ENCODE measurements at regions not wholly inside any gene's neighbourhood (a gene's known extent, or its start where the extent isn't known, plus 50 kb on each side); places are given as distances from the start of the nearest gene placed in this dataset.

- H3K27me3 Mint-ChIP-seq (ENCODE audit: low read depth) = peaks cover 10% of the 10 kb centered on the region
- no peaks in the 10 kb centered on the region for H3K9me3 Mint-ChIP-seq
- no peaks in the 10 kb centered on the region for H3K4me1 Mint-ChIP-seq (ENCODE audit: low read depth)
- no peak overlapping the region for H3K4me3 Mint-ChIP-seq
- no peaks in the 10 kb centered on the region for H3K36me3 Mint-ChIP-seq (ENCODE audit: low read depth)
- H3K27ac Mint-ChIP-seq = no peak overlapping the region
Measured at GRCh38 chr2:216971593-216971992, 111.7 kb upstream of the TNP1 start.

GRCh38 chr2:216970359-216970915 lies 110.6 kb upstream of the TNP1 start:
- Mint-ChIP-seq H3K4me1 (ENCODE audit: low read depth) (no peaks in the 10 kb centered on the region), H3K9me3 (no peaks in the 10 kb centered on the region), H3K27me3 (ENCODE audit: low read depth) (peaks cover 14% of the 10 kb centered on the region)

GRCh38 chr2:216967889-216968288 lies 108.0 kb upstream of the TNP1 start:
- Mint-ChIP-seq H3K36me3 (ENCODE audit: low read depth) (no peaks in the 10 kb centered on the region), H3K4me1 (ENCODE audit: low read depth) (no peaks in the 10 kb centered on the region), H3K9me3 (no peaks in the 10 kb centered on the region), H3K27ac (no peak overlapping the region), H3K4me3 (no peak overlapping the region), H3K27me3 (ENCODE audit: low read depth) (peaks cover 14% of the 10 kb centered on the region)

More at GRCh38 chr2:216970359-216970915, 110.6 kb upstream of the TNP1 start:
- Mint-ChIP-seq H3K4me3 (no peak overlapping the region), H3K36me3 (ENCODE audit: low read depth) (no peaks in the 10 kb centered on the region), H3K27ac (no peak overlapping the region)

GRCh38 chr2:216960671-216961268 lies 100.9 kb upstream of the TNP1 start:
- peaks cover 2% of the 10 kb centered on the region for H3K27me3 Mint-ChIP-seq (ENCODE audit: low read depth)
- no peak overlapping the region for H3K27ac Mint-ChIP-seq
- no peaks in the 10 kb centered on the region for H3K4me1 Mint-ChIP-seq (ENCODE audit: low read depth)
- H3K9me3 Mint-ChIP-seq = no peaks in the 10 kb centered on the region
- H3K36me3 Mint-ChIP-seq (ENCODE audit: low read depth) = no peaks in the 10 kb centered on the region
- no peak overlapping the region for H3K4me3 Mint-ChIP-seq

- Mint-ChIP-seq H3K27me3 (ENCODE audit: low read depth) (peaks cover 3% of the 10 kb centered on the region), H3K36me3 (ENCODE audit: low read depth) (no peaks in the 10 kb centered on the region), H3K4me3 (no peak overlapping the region), H3K9me3 (peaks cover 3% of the 10 kb centered on the region), H3K27ac (no peak overlapping the region), H3K4me1 (ENCODE audit: low read depth) (no peaks in the 10 kb centered on the region)
Measured at GRCh38 chr2:216959433-216959832, 99.6 kb upstream of the TNP1 start.

GRCh38 chr2:216956820-216957493 lies 97.1 kb upstream of the TNP1 start:
- Mint-ChIP-seq H3K36me3 (ENCODE audit: low read depth) (no peaks in the 10 kb centered on the region), H3K27me3 (ENCODE audit: low read depth) (peaks cover 15% of the 10 kb centered on the region), H3K4me3 (no peak overlapping the region), H3K27ac (no peak overlapping the region), H3K4me1 (ENCODE audit: low read depth) (no peaks in the 10 kb centered on the region), H3K9me3 (peaks cover 23% of the 10 kb centered on the region)

GRCh38 chr2:216951171-216951570 lies 91.3 kb upstream of the TNP1 start:
- Mint-ChIP-seq H3K4me3 (no peak overlapping the region), H3K27ac (no peak overlapping the region), H3K9me3 (peaks cover 23% of the 10 kb centered on the region), H3K27me3 (ENCODE audit: low read depth) (peaks cover 15% of the 10 kb centered on the region), H3K36me3 (ENCODE audit: low read depth) (no peaks in the 10 kb centered on the region), H3K4me1 (ENCODE audit: low read depth) (no peaks in the 10 kb centered on the region)

GRCh38 chr2:216950547-216950946 lies 90.7 kb upstream of the TNP1 start:
- Mint-ChIP-seq H3K27ac (no peak overlapping the region), H3K4me3 (no peak overlapping the region), H3K9me3 (peaks cover 23% of the 10 kb centered on the region), H3K4me1 (ENCODE audit: low read depth) (no peaks in the 10 kb centered on the region), H3K27me3 (ENCODE audit: low read depth) (peaks cover 15% of the 10 kb centered on the region), H3K36me3 (ENCODE audit: low read depth) (no peaks in the 10 kb centered on the region)

GRCh38 chr2:216949700-216950413 lies 90.0 kb upstream of the TNP1 start:
- Mint-ChIP-seq H3K4me3 (no peak overlapping the region), H3K27ac (no peak overlapping the region), H3K9me3 (peaks cover 23% of the 10 kb centered on the region), H3K4me1 (ENCODE audit: low read depth) (no peaks in the 10 kb centered on the region), H3K36me3 (ENCODE audit: low read depth) (no peaks in the 10 kb centered on the region), H3K27me3 (ENCODE audit: low read depth) (peaks cover 15% of the 10 kb centered on the region)

GRCh38 chr2:216947055-216947454 lies 87.2 kb upstream of the TNP1 start:
- Mint-ChIP-seq H3K9me3 (peaks cover 5% of the 10 kb centered on the region), H3K36me3 (ENCODE audit: low read depth) (no peaks in the 10 kb centered on the region), H3K27me3 (ENCODE audit: low read depth) (peaks cover under 1% of the 10 kb centered on the region), H3K4me3 (no peak overlapping the region), H3K4me1 (ENCODE audit: low read depth) (no peaks in the 10 kb centered on the region), H3K27ac (no peak overlapping the region)

- Mint-ChIP-seq H3K9me3 (peaks cover 24% of the 10 kb centered on the region), H3K4me3 (no peak overlapping the region), H3K27me3 (ENCODE audit: low read depth) (peaks cover 7% of the 10 kb centered on the region), H3K27ac (no peak overlapping the region), H3K4me1 (ENCODE audit: low read depth) (no peaks in the 10 kb centered on the region), H3K36me3 (ENCODE audit: low read depth) (no peaks in the 10 kb centered on the region)
Measured at GRCh38 chr2:216944733-216945132, 84.9 kb upstream of the TNP1 start.

GRCh38 chr2:216943109-216943508 lies 83.2 kb upstream of the TNP1 start:
- Mint-ChIP-seq H3K36me3 (ENCODE audit: low read depth) (no peaks in the 10 kb centered on the region), H3K27ac (no peak overlapping the region), H3K4me1 (ENCODE audit: low read depth) (no peaks in the 10 kb centered on the region), H3K9me3 (peaks cover 26% of the 10 kb centered on the region), H3K4me3 (no peak overlapping the region), H3K27me3 (ENCODE audit: low read depth) (peaks cover 14% of the 10 kb centered on the region)

- H3K27ac Mint-ChIP-seq = no peak overlapping the region
- H3K4me1 Mint-ChIP-seq (ENCODE audit: low read depth) = no peaks in the 10 kb centered on the region
- H3K36me3 Mint-ChIP-seq (ENCODE audit: low read depth) = no peaks in the 10 kb centered on the region
- no peak overlapping the region for H3K4me3 Mint-ChIP-seq
- H3K27me3 Mint-ChIP-seq (ENCODE audit: low read depth) = peaks cover 18% of the 10 kb centered on the region
- peaks cover 26% of the 10 kb centered on the region for H3K9me3 Mint-ChIP-seq
Measured at GRCh38 chr2:216942465-216942864, 82.6 kb upstream of the TNP1 start.

- Mint-ChIP-seq H3K4me3 (no peak overlapping the region), H3K27me3 (ENCODE audit: low read depth) (peaks cover 20% of the 10 kb centered on the region), H3K27ac (no peak overlapping the region), H3K9me3 (peaks cover 26% of the 10 kb centered on the region), H3K36me3 (ENCODE audit: low read depth) (no peaks in the 10 kb centered on the region), H3K4me1 (ENCODE audit: low read depth) (no peaks in the 10 kb centered on the region)
Measured at GRCh38 chr2:216942016-216942415, 82.2 kb upstream of the TNP1 start.

GRCh38 chr2:216936954-216937357 lies 77.1 kb upstream of the TNP1 start:
- no peaks in the 10 kb centered on the region for H3K4me1 Mint-ChIP-seq (ENCODE audit: low read depth)
- H3K36me3 Mint-ChIP-seq (ENCODE audit: low read depth) = no peaks in the 10 kb centered on the region
- peaks cover 32% of the 10 kb centered on the region for H3K27me3 Mint-ChIP-seq (ENCODE audit: low read depth)
- H3K4me3 Mint-ChIP-seq = no peak overlapping the region
- H3K9me3 Mint-ChIP-seq = peaks cover 21% of the 10 kb centered on the region
- no peak overlapping the region for H3K27ac Mint-ChIP-seq

Data from T-helper 1 cell treated with Interleukin-12 subunit alpha and Interleukin-12 subunit beta and Interleukin-4 antibody, amounts not matched to agents 30 μg/mL and 1 μg/mL, for 36 hours (primary cell).